AG20443 (cell line): ENCODE measurements at regions not wholly inside any gene's neighbourhood (a gene's known extent, or its start where the extent isn't known, plus 50 kb on each side); places are given as distances from the start of the nearest gene placed in this dataset.

Experiments
- DNase-seq: peaks from one replicate; pipeline ENCODE4 v3.0.0; 2012; ENCODE audit warnings: low spot score, mixed read lengths

DNA sequence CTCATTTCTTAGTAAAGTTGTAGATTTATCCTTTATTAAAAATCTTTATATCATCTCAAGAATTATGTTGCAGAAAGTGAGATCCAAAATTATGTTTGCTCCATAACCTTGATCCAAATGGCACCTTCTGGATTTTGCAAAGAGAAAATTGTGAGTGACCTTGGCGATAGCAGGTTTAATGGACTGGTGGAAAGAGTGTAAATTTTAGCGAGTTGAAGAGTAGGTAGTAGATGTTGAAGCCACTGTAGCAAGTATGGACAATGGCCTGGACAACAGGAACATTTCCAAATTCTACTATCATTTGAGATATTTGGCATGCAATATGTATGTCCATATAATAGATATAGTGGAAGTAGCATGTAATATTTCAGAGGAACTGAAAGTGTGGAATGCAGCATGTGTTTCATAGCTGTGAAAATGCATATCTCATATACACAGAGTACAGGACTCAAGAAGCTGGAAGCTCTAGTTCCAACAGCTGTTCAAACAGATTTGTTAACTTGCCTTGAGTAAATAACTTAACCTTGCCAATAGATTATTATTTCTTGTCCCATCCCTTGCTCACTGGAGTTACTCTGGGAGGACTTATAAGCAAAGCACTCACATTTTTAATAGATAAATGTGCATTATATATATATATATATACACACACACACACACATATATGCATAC is 152.5 kb upstream of the TLL1 start:
- DNase-seq = no peak

DNA sequence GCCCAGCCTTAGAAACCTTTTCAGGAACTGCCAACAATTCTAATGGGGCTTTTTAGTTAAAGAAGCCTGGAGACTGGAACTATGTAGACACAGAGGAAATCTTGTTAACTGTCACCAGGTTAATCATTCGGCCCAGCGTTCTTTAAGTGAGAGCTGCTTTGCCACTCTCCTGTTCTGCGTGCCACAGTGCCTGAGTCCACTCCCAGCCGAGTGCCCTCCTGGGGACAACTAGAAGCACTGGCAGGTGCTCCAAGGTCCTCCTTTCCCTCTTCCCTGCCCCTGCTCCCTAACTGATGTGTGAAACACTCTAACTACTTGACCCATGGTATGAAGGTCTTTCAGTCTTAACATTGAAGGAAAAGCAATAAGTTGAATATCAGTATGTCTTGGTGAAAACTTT is 151.2 kb upstream of the TLL1 start:
- DNase-seq = no peak

DNA sequence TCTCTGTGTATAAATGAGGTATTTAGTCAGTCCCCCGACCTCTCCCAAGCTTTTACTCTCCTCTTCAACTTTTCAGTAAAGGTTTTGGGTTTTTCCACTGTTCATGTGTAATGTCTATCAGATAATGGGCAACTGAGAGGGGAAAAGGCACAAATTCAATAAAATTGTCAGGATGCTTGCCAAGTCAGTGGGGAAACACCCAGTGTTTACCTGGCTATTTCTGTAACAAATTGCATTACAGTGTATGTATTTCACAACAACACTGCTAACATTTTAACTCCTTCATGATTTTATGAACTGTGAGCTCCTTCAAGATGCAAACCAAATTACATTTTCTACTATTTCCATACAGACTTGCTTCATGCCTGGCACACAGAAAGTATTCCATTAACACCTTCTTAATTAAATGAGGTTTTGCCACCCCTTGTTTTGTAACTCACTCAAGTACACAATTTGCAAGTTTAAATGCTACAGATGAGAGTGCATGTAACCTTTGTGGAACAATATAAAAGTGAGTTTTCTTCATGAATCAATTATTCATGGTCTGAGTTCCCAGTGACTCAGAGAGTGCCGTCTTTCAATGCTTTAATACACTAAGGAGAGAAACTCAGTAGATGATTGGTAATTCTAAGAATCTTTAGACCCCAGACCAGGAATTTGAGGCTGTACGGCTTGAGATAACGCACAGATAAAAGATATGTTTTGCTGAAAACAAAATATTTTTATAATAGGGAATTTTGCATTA is 149.8 kb upstream of the TLL1 start:
- DNase-seq = no peak

DNA sequence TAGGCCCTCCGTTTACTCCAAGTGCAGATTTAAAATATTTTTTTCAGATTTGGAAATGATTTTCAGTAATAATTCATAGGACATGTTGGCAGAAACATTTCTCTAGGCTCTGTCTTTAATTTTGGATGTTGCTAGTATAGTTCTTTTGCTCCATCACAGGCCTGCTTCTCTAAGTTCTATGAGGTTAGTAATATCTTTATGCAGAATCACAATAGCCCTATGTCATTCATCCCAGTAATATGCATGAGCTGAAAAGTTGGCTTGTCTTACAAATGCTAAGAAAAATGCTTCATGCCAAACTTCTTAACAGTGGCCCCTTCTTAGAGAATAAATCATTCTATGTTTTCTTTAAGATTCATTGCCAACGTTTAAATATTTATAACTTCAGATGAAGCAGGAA is 148.3 kb upstream of the TLL1 start:
- DNase-seq = no peak

DNA sequence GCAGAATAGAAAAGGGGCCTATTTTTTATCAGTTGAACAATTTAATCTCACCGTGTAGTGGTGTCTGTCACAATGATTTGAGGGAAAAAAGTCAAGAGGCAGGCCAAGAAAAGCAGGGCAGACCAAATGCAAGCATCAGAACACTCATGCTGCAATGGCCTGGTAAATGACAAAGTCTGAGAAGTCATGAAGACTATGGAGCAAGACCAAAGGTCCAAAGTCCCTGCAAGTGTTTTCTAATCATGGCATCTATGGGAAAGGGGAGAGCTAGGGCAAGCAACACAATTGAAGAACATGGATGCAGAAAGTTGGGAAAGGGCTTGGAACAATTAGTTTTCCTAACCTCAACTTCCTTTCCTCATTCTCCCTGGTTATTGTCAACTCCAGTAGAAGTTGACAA is 147.7 kb upstream of the TLL1 start:
- DNase-seq = no peak

DNA sequence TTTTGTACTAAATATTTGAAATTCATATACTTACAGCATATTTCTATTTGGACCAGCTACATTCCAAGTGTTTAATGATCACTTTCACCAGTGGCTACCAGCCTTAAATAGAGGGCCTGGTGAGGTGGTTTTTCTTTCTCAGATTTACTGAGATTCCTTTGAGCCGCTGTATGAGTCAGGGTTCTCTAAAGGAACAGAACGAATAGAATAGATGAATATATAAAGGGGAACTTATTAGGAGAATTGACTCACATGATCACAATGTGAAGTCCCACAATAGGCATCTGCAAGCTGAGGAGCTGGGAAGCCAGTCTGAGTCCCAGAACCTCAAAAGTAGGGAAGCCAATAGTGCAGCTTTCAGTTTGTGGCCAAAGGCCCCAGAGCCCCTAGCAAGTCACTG is 146.2 kb upstream of the TLL1 start:
- no peak for DNase-seq

DNA sequence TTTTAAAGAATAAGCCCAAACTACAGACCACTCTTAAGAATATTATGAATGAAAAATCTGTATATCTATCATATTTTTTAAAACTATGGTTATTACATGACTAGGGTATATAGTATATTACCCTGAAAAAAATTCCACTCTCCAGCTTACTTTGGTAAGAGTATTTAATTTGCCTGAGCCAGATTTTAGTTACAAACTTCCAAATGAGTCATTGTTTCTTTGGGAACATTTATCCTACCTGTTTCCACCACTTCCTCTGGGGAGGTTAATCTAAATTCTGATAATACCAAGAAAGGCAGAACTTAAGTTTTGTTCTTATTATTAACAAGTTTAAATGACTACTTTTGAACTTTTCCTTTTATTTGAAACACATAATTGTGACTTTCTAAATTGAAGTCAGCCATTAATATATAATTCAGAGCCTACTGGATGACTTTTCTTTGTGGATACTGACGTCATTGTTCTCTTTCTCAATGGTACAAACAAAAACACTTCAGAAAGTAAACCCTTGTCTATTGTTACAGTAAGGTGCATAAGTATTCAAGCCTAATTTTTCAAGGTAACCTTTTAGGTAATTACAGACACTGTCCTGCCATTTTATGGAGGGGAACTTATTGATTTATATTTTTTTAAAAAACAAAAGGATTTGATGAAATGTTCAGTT is 135.6 kb upstream of the TLL1 start:
- no peak for DNase-seq

DNA sequence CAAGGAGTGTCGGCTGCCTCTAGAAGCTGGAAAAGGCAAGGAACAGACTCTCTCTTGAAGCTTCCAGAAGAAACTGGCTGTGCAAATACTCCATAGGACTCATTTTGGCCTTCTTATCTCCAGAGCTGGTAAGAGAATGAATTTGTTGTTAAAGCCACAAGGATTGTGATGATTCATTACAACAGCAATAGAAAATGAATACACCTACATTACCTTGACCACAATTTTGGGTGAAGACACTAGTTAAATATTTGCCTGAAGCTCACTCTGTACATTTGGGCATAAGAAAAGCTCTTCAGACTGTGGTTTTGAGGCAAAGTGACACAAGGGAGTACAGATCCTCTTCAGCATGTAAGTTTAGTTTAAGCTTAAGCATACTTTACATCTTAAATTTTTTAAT is 134.5 kb upstream of the TLL1 start:
- no peak for DNase-seq

DNA sequence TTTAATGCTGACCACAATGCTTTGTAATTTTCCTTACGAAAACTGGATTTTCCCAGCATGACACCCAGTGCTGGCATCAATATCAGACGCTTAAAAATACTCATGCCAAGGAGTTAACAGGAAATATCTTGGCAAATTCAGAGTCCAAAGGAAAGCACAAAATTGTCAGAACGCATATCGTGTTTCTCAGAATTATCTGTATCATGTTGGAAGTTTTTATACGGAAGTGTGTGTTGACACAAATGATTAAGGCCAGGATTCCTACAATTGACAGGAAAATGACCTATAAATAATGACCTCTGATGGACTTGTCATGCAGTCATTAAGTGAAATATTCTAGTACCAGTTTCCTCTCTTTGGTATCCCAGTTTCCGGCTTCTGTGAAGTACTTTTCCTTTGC is 132.1 kb upstream of the TLL1 start:
- no peak for DNase-seq

DNA sequence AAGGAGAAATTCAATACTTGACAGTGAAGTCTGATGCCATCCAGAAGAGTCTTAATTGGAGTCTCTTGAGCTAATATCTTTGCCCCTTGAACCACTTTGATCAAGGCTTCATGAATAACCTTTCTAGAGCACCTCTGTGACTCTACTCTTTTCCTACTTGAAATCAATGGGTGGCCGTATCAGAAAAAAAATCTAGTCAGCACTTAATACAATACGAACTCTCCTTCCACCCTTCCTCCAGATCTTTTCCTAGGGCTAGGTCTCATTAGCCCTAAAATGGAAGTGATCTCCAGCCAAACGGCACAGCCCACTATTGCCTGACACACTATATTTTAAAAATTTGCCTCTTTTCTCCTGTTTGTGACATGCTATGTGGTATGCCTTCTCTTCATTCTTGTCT is 129.6 kb upstream of the TLL1 start:
- no peak for DNase-seq

DNA sequence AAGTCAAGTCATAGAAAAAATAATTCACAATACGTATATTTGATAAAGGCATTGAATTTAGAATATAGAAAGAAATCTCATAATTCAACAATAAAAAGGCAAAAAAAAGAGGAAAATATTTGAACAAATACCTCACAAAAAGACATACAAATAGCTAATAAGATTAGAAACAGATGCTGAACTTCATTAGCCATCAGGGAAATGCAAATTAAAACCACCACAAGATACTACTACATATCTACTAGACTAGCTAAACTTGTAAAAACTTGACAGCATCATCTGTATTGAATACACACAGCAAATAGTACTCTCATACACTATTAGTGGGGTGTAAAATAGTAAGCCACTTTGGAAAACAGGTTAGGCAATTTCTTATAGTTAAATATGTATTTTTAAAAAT is 128.7 kb upstream of the TLL1 start:
- DNase-seq = no peak

DNA sequence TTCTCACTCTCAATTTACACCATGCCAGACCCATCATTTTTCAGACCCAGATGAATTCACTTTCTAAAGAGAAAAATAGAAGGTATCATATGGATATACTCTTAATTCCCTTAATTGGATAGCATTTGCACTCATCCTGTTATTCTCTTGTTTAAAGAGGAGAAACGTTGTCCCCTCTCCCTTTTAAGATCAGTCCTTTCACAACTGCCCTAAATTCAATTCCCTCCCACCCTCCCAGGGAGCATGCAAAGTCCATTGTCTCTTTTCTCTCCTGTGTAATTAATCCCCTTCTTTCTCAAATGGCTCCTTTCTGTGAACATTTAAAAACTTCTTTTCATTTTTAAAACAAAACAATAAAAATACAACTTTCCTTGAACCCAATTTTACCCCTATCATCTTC is 124.7 kb upstream of the TLL1 start:
- DNase-seq = no peak

DNA sequence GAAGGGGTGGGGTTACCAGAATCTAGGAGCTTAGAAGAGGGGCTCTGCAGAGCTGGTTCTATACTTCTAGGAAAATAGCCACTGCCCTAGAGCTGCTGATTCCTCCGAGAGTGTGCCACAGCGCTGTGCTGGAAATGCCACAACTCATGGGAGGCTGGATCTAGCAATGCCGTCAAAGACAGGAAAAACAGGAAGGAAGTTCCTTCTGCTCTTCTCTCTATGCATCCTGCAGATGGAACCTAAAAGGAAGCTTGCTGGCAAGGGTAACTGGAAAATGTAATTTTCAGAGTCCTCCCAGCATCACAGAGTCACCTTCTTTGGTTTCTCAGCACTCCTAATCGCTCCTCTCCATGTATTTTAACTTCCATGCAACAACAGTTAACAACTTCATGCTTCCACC is 121.2 kb upstream of the TLL1 start:
- no peak for DNase-seq

DNA sequence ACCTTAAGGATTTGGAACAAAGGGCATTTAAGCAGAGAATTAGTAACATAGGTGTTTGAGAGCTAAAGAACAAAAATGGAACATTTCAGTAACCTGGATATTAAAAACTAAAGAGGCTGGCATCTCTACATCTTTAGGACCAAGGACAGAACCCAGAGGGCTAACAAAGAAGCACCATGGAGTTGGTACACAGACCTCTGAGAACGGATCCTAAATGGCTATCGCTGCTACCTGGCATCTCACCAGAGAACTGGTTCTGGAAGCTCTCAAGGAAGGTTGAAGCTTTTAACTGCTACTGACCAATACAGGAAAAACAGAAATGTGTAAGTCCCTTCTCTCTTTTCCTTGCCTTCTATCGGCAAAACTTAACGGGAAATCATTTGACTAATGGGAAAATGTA is 118.4 kb upstream of the TLL1 start:
- no peak for DNase-seq

DNA sequence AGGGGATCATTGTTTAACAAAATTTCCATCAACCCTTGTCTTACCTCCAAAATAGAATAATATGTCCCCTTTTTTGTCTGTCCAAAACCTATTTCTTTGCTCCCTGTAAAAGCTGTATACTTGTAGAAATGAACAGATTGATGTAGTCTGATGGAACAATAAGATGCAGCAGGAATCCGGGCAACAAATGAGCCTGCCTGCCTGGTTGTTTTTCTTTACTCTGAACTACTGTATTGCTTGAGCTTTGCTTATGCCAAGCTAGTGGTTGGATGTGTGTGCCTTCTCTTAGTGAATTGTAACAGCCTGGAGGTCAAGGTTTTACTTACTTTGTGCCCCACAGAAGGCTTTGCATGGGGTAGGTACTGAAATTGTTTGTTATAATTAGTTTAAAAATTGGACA is 116.2 kb upstream of the TLL1 start:
- DNase-seq = no peak

DNA sequence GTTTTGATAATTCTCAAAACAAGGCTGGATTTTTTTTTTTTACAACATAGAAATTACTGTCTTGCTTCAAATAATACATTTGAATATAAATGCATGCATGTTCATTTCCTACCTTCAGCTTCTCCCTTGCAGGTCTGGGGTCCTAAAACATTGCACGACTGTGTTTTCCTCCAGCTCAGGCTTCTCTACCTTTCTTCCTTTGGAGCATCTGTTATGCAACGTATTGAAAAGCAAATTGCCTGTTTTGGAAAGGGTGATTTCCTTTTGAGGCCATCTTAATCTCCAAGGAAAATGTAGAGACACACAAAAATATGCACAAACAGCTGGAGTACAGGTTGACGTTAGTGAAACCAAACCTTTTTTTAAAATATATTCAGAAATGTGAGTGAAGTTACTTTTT is 115.6 kb upstream of the TLL1 start:
- no peak for DNase-seq

DNA sequence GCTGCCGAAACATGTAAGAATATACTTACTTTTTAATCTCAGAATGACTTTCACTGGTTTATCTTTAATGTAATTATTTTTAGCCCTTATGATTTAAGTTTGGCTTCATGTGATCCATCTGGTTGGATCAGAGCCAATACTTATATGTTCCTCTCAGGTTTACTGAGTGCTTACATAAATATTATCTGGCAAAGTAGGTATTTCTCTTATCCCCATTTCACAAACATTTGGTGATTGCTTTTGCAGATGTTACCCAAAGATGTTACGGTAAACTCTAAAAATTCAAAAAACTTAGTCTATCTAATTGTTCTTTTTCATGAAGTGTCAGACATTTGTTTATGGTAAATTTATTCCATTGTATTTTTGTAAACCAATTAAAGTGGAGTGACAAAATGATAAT is 115.0 kb upstream of the TLL1 start:
- no peak for DNase-seq

DNA sequence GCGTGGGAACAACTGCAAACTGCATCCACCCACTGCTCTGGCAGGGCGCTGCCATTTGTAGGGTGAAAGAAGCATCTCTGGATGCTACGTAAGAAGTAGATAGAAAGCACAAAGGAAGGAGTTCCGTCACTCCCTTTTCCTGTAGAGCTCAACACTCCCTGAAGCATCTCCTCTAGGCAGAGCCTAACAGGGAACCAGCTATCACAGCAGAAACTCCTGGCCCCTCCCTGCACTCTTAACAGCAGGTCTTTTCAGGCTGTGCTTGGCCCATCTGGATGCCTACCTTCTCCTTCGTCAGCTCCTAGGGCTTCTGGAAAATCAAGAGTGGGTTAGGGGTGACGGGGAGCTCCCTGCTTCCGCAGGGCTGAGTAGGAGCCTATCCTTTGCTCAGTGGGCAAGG is 112.9 kb upstream of the TLL1 start:
- DNase-seq = no peak

DNA sequence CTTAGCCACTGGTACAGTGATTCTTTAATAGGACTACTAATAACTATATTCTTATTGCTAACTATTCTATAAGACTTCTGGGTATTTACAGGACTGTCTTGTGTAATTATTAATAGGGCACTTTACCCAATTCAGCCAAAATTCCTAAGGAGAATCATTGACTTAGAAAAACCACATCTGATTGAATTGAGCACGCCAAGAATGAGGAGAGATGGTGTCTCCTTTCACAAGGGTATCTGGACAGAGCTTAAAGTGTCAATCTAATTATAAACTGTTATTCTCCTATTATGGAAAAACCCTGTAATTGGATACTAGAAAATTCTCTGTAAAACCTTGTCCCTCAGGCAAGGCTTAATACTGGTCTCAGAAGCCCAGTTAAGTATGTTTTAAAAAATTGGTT is 111.1 kb upstream of the TLL1 start:
- no peak for DNase-seq

DNA sequence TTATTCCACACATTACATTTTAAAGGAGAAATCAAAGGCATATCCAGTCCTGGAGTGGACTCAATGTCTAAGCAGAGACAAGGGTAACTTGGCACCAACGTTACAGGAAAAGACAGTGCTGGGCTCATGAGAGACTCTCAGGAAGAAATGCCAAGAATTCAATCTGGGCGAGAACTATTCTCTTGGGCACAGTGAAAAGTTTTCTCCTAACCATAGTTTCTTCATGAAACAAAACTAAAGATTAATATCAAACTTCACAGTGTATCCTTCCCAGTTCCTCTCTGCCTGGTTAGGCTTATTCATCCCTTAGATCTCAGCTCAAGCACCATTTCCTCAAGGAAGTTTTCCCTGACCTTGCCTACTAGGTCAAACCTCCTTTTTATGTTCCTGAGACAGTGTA is 109.4 kb upstream of the TLL1 start:
- DNase-seq = no peak

DNA sequence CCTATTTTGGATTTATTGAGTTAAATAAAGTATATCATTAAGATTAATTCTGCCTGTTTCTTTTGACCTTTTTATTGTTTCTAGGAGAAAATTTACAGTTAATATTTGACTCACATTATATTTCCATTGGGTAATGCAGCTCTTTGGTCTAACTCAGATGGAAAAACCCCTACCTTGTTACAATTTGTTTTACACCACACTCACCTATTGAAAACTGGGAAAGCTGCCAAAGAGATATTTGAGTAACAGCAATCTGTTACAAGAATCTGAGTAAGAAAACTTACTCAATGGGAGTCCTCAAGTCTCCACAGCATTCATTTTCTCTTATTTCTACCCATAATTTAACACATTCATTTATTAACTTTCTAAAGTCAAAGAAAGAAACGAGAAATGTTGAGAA is 108.0 kb upstream of the TLL1 start:
- DNase-seq = no peak

DNA sequence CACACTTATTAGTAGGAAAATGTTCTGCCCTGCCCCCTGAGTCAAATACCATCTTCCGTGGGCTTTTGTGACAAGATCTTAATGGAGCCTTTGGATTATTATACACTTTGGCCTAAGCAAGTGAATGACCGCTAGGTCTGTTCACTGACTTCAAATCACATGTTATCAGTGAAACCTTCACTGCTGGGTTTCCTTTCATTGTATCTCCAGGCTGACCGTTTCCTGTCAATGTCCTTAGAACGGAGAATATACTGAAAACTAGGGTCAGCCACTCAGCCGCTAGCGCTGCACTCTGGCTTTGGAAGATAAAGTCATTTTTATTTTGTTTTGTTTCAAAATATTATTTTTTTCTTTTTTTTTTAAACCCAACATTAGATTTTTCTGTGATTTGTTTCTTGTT is 107.0 kb upstream of the TLL1 start:
- DNase-seq = no peak

DNA sequence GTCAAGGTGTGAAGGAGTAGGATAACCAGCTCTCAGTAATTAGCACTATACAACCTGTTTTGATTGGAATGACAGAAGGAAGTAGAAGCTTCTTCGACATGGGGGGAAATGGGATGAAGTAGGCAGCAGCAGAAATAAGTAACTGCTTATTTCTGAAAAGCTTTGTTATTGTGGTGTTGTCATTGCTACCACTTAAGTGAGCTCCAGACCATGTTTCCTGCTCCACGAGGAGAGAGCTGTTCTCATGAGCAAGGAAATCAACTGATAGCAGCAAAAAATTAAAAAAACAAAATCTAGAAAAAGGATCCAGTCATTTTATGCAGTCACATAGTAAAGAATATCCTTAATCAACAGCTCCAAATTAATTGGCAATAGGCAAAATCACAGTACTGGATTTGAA is 106.1 kb upstream of the TLL1 start:
- no peak for DNase-seq

DNA sequence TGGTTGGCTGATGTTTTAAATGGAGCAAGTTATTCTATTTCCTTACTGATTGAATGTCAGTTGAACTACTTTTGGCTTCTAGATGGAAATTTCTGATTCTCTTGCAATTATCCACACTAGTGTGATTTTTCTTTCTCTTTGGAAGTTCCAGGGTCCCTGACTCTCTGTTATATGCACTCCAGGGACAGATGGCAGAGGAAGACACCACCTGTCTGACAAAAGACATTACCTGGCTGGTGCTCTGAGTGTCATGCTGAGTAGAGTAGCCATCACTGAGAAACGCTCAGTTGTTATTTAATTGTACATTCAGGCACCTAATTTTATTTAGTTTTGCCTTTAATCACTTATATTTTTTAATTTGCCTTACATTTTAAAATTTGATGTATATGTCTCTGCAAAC is 105.4 kb upstream of the TLL1 start:
- DNase-seq = no peak
